ENCODE measurements at regions not wholly inside any gene's neighbourhood (a gene's known extent, or its start where the extent isn't known, plus 50 kb on each side); places are given as distances from the start of the nearest gene placed in this dataset.

DNA sequence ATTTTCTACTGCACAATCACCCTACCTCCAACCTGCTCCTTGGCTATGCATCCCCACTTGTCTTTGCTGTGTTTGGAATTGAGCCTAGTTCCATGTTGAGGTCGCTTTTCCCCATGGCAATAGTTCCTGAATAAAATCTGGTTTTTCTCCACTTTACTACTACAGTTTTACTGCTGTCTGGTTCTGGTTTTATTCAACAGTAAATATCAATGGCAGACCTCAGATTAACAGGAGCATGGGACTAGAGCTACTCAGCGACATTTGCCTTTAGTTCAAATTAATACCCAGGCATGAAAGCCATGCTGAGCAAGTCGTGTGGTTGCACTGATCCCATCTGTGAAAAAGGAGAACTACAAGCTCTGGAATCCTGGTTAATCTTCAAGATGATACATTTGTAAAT is 460.3 kb downstream of the GRXCR1 start:
- Histone ChIP-seq H3K9ac (ENCODE audit: control insufficient read depth, insufficient read depth, low read length) (no peak overlapping the region), H3K27me3 (replicated peaks in 1 of 2; ENCODE audit: control insufficient read depth in 2 of 2, insufficient read depth in 2 of 2, low read length in 1 of 2) (no peaks in the 10 kb centered on the region), H3K27ac (ENCODE audit: control insufficient read depth, insufficient read depth) (no peak overlapping the region), H3K4me1 (ENCODE audit: control insufficient read depth, insufficient read depth, low read length) (no peaks in the 10 kb centered on the region), H4K20me1 (ENCODE audit: control insufficient read depth, insufficient read depth) (no peaks in the 10 kb centered on the region), H2AFZ (ENCODE audit: control insufficient read depth, low read depth, low read length) (no peak overlapping the region), H3K4me3 (no peak overlapping the region), H3K36me3 (ENCODE audit: control insufficient read depth in 2 of 2, insufficient read depth in 2 of 2, low read length in 1 of 2) (no peaks in the 10 kb centered on the region), H3K79me2 (ENCODE audit: control insufficient read depth, insufficient read depth, low read length) (no peaks in the 10 kb centered on the region), H3K4me2 (ENCODE audit: control insufficient read depth, insufficient read depth) (no peak overlapping the region), H3K9me3 (replicated peaks; ENCODE audit: control insufficient read depth, insufficient read depth, low read length) (no peaks in the 10 kb centered on the region)
- RAD21 ChIA-PET (ENCODE audit: unreplicated experiment): no interaction called here
- SMC1A ChIA-PET (ENCODE audit: uncharacterized antibody, unreplicated experiment): no interaction called here
- TF ChIP-seq RAD21 (IDR thresholded peaks at IDR 0.05; ENCODE audit: insufficient read depth, low read depth, low read length) (peak; percentile 19; the same call in 1 of the 2 replicates), FOS (IDR thresholded peaks at IDR 0.05; ENCODE audit: borderline replicate concordance, extremely low read depth, insufficient read length) (no peak)
- POLR2A ChIA-PET: no interaction called here
- DNase-seq (ENCODE audit: low read depth, low spot score): no peak
- no TSS peak for BruUV-seq (replicated peaks)
- in situ Hi-C loops (cut with MboI): no loop called here
- no peak for ATAC-seq
- CTCF ChIA-PET: no interaction called here
- FAIRE-seq: no peak
- WGBS (ENCODE audit: insufficient coverage, insufficient replicate concordance, low lambda C conversion rate, missing lambda C conversion rate): 11% methylated on average over 3 of the region's 3 CpGs
- intact Hi-C loops (cut with micrococcal nuclease; ENCODE audit: unreplicated experiment): no loop called here

DNA sequence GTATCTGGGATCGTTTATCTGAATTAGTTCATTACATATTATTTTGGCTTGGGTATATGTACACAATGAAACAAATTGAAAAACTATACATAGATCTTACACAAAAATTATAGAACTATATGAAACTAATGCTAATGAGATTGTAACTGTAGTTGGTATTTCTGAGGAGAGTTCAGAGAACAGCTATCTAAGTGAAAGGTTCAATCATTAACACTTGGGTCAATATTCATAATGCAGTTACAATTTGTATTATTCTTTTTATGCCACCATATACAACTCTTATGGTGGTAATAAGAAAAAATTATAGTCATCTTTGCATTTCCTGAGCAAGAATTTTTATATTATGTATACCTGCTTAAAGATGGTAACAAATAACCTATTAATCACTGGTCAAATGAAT is 461.0 kb downstream of the GRXCR1 start:
- no peak overlapping the region for H3K4me2 ChIP-seq (ENCODE audit: control insufficient read depth, insufficient read depth)
- no peak overlapping the region for H2AFZ ChIP-seq (ENCODE audit: control insufficient read depth, low read depth, low read length)
- no peaks in the 10 kb centered on the region for H3K4me1 ChIP-seq (ENCODE audit: control insufficient read depth, insufficient read depth, low read length)
- CTCF ChIA-PET: no interaction called here
- no TSS peak for BruUV-seq (replicated peaks)
- H3K27ac ChIP-seq (ENCODE audit: control insufficient read depth, insufficient read depth): no peak overlapping the region
- intact Hi-C loops (cut with micrococcal nuclease; ENCODE audit: unreplicated experiment): no loop called here
- 0% methylated on average over 1 of the region's 1 CpG for WGBS (ENCODE audit: insufficient coverage, insufficient replicate concordance, low lambda C conversion rate, missing lambda C conversion rate)
- POLR2A ChIA-PET: no interaction called here
- H3K36me3 ChIP-seq (ENCODE audit: control insufficient read depth in 2 of 2, insufficient read depth in 2 of 2, low read length in 1 of 2): no peaks in the 10 kb centered on the region
- RAD21 ChIA-PET (ENCODE audit: unreplicated experiment): no interaction called here
- no peak for FAIRE-seq
- SMC1A ChIA-PET (ENCODE audit: uncharacterized antibody, unreplicated experiment): no interaction called here
- no peak for DNase-seq (ENCODE audit: low read depth, low spot score)
- H3K27me3 ChIP-seq (replicated peaks in 1 of 2; ENCODE audit: control insufficient read depth in 2 of 2, insufficient read depth in 2 of 2, low read length in 1 of 2): no peaks in the 10 kb centered on the region
- H3K9me3 ChIP-seq (replicated peaks; ENCODE audit: control insufficient read depth, insufficient read depth, low read length): no peaks in the 10 kb centered on the region
- no peak overlapping the region for H3K4me3 ChIP-seq
- H3K9ac ChIP-seq (ENCODE audit: control insufficient read depth, insufficient read depth, low read length): no peak overlapping the region
- no peaks in the 10 kb centered on the region for H4K20me1 ChIP-seq (ENCODE audit: control insufficient read depth, insufficient read depth)
- no peaks in the 10 kb centered on the region for H3K79me2 ChIP-seq (ENCODE audit: control insufficient read depth, insufficient read depth, low read length)
- TF ChIP-seq, protein P1, sequence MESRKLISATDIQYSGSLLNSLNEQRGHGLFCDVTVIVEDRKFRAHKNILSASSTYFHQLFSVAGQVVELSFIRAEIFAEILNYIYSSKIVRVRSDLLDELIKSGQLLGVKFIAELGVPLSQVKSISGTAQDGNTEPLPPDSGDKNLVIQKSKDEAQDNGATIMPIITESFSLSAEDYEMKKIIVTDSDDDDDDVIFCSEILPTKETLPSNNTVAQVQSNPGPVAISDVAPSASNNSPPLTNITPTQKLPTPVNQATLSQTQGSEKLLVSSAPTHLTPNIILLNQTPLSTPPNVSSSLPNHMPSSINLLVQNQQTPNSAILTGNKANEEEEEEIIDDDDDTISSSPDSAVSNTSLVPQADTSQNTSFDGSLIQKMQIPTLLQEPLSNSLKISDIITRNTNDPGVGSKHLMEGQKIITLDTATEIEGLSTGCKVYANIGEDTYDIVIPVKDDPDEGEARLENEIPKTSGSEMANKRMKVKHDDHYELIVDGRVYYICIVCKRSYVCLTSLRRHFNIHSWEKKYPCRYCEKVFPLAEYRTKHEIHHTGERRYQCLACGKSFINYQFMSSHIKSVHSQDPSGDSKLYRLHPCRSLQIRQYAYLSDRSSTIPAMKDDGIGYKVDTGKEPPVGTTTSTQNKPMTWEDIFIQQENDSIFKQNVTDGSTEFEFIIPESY (IDR thresholded peaks at IDR 0.05): no peak
- TF ChIP-seq WRNIP1 (IDR thresholded peaks at IDR 0.05; ENCODE audit: borderline replicate concordance, low read depth, low read length) (no peak), NBN (IDR thresholded peaks at IDR 0.05) (no peak), POLR2AphosphoS2 (IDR thresholded peaks at IDR 0.05; ENCODE audit: low read depth, low read length) (no peak), ZNF384 (IDR thresholded peaks at IDR 0.05; ENCODE audit: borderline replicate concordance, low read depth, low read length) (no peak), TCF12 (IDR thresholded peaks at IDR 0.05; ENCODE audit: low read depth, low read length) (no peak), CHD1 (IDR thresholded peaks at IDR 0.05; ENCODE audit: low read depth, low read length) (no peak), BHLHE40 (IDR thresholded peaks at IDR 0.05; ENCODE audit: borderline replicate concordance in 1 of 2, low read depth in 2 of 2, low read length in 1 of 2) (no peak), CBX5 (IDR thresholded peaks at IDR 0.05; ENCODE audit: low read depth) (no peak), SMC3 (IDR thresholded peaks at IDR 0.05; ENCODE audit: borderline replicate concordance, low read length) (no peak)
- no peak for ATAC-seq
- in situ Hi-C loops (cut with MboI): no loop called here

All from GM12878 (cell line).